22Rv1 (cell line): ENCODE measurements at regions not wholly inside any gene's neighbourhood (a gene's known extent, or its start where the extent isn't known, plus 50 kb on each side); places are given as distances from the start of the nearest gene placed in this dataset.

Experiments used
- CTCF ChIP-seq: fragments of 450-650 bp; IDR thresholded peaks from 2 replicates; pipeline ENCODE4 v1.5.1; 2017; ENCODE audit warnings: mild to moderate bottlenecking
- ZFX ChIP-seq: fragments of 450-650 bp; IDR thresholded peaks from 2 replicates; pipeline ENCODE4 v1.6.1; 2017; ENCODE audit warnings: antibody characterized with exemption, borderline replicate concordance

DNA sequence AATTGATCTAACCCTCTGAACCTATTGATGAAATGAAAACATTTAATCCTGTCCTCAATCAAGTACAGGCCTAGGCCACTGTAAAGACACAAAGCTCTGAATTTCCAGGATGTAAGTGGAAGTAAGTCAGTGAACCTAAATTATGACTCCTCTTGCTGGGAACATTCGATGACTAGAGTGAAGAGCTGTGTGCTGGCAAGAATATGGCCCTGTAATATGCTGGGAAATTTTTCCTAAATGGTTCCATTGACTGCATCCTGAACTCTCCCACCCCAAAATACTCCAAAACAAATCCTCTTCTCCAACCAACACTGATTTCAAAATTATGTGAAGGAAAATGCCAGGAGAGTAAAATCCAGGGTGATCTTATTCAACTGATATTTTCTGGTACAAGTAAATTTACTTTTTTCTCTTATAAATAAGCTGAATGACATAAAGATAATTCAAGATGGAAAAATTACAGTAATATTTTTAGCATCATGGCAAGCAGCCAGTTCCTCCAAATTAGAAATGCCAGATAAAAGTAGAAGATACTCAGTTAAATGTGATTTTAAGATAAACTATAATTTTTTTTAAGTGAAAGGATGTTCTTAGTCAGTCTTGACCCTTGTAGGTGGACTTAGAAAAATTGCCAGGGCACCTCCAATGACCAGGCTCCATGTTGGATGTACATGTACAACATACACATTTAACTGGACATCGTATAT, 269.4 kb downstream of the PTGER3 start:
- no peak for TF ChIP-seq CTCF
- TF ChIP-seq ZFX: no peak
